HG02798 (cell line): ENCODE measurements at regions not wholly inside any gene's neighbourhood (a gene's known extent, or its start where the extent isn't known, plus 50 kb on each side); places are given as distances from the start of the nearest gene placed in this dataset.

Experiments used
- ATAC-seq: cut with Tn5 transposase; IDR thresholded peaks from one replicate; pipeline ENCODE4 v1.9.1; 2021; ENCODE audit warnings: mild to moderate bottlenecking; ENCODE audit not compliant: unreplicated experiment, poor library complexity

- ATAC-seq, result no peak
Observed at GRCh38 chr16:55954906-55955305, 79.7 kb upstream of the CES5A start.

GRCh38 chr16:55949518-55949917, 74.3 kb upstream of the CES5A start:
- ATAC-seq, result no peak

- no peak for ATAC-seq
Observed at GRCh38 chr16:55948230-55948629, 73.1 kb upstream of the CES5A start.

DNA sequence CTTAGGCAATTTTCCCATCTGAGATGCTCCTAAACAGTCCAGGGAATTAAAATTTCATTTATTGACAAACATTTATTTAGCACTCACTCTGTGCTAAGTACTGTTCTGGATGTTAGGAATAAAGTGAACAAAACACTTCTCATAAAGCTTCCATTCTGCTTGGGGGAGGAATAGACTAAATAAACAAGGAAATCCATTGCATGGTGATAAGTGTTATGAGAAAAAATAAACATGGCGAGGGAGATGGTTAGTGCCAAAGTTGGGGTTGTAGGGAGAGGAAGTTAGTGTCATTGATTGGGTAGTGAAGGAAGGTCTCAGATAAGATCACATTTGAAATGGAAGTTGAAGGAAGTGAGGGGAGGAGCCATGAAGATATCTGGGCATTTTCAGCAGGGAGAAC, 72.2 kb upstream of the CES5A start:
- no peak for ATAC-seq

- no peak for ATAC-seq
Observed at GRCh38 chr16:55944377-55944802, 69.2 kb upstream of the CES5A start.

GRCh38 chr16:55943267-55943666, 68.1 kb upstream of the CES5A start:
- no peak for ATAC-seq

DNA sequence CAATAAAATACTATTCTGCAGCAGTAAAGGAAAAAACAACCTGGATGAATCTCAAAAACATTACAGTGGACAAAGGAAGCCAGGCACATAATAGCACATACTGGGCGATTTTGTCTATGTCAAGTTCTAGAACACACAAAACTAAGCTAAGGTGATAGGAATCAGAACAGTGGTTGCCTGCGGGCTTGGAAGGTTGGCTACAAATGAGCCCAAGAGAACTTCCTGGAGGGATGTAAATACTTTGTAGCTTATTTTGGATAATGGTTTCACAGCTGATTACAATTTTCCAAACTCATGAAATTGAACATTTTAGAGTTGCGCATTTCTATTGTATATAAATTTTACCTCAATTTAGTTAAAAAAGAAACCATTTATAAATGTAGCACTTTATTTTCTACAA, 67.6 kb upstream of the CES5A start:
- no peak for ATAC-seq

DNA sequence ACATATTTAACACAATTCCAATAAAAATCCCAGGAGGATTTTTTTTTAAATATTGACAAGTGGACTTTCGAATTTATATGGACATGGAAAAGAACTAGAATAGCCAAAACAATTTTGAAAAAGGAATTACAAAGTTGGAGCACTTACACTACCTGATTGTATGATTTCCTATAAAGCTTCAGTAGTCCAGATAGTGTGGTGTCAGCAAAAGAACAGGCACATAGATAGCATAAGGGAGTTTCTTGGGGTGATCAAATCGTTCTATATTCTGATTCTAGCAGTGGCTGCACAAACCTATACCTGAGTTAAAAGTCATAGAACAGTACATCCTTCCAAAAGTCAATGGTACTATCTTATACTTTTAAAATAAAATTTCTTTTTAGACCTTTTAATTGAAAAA, 66.4 kb upstream of the CES5A start:
- ATAC-seq, result no peak

GRCh38 chr16:55938126-55938525, 63.0 kb upstream of the CES5A start:
- no peak for ATAC-seq

DNA sequence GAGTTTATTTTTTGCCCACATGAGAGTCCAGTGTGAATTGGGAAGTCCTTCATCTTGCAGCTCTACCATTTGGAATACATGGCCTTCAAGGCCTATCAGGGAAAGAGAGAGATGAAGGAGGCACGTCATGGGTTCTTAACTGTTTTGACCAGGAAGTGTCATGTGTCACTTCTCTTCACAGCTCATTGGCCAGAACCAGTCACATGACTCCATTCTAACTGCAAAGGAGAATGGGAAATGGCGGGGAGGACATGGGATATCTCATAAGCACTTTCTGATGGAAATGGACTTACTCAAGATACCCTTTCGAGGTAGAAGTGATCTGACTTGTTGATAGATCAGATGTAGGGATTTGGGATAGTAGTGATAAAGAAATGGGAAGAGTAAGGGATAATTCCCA, 57.9 kb upstream of the CES5A start:
- no peak for ATAC-seq

GRCh38 chr16:55930036-55930435, 54.9 kb upstream of the CES5A start:
- ATAC-seq, result no peak

- no peak for ATAC-seq
Observed at GRCh38 chr16:55929181-55929580, 54.0 kb upstream of the CES5A start.

GRCh38 chr16:55925242-55925641, 50.1 kb upstream of the CES5A start:
- ATAC-seq, result no peak
